Lower leg skin (tissue), 4 donors: ENCODE measurements at regions not wholly inside any gene's neighbourhood (a gene's known extent, or its start where the extent isn't known, plus 50 kb on each side); places are given as distances from the start of the nearest gene placed in this dataset.

Experiments
- DNase-seq, 2 donors: peaks; one replicate each; pipeline ENCODE4 v3.0.0-alpha.2; 2019; ENCODE audit warnings: low spot score in 2 of 2
- H3K4me3 ChIP-seq: fragments of 200-600 bp; sonication (generic); 2 replicates; pipeline ENCODE4 v1.5.1; 2017; ENCODE audit warnings: mild to moderate bottlenecking, low read depth; ENCODE audit not compliant: poor library complexity, severe bottlenecking
- POLR2A ChIP-seq, 2 donors: fragments of 450-650 bp; IDR thresholded peaks; one replicate each; pipeline ENCODE4 v1.6.1; 2016 to 2017; ENCODE audit warnings: antibody characterized with exemption in 2 of 2, mild to moderate bottlenecking in 1 of 2, moderate library complexity in 1 of 2
- WGBS, 2 donors: methylation state at CpG; one replicate each; pipeline ENCODE4 v1.1.5; 2018; 5-methylcytosine and 5-hydroxymethylcytosine counted together
- intact Hi-C: fragments of 100-400 bp; cut with DNase I; formaldehyde crosslinking; loops from one replicate; pipeline ENCODE4 v1.15.0; 2023; ENCODE audit warnings: low total_unique reads
- TF ChIP-seq, protein P1 (sequence below), 3 donors: fragments of 450-650 bp; IDR thresholded peaks; one replicate each; pipeline ENCODE4 v1.5.1; 2016; ENCODE audit warnings: antibody characterized with exemption in 3 of 3, mild to moderate bottlenecking in 3 of 3, moderate library complexity in 2 of 3

DNA sequence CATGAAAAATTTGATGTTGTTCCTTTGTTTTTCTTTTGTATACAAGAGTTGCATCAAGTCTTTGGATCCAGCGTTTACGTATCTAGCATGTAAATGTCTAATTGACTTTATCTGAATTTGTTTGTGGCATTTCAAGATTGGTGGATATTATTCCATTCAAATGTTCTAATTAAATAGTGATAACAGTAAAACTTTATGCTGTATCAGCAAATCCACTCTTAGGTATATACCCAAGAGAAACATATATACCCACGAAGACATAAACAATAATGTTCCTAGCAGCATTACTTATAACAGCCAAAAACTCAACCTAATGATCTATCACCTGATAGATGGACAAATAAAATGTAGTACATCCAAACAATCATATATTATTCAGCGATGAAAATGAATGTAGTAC, 579.4 kb upstream of the LRATD1 start:
- DNase-seq, result no peak
- no peak for TF ChIP-seq POLR2A (IDR thresholded peaks at IDR 0.05)
- TF ChIP-seq, protein P1, sequence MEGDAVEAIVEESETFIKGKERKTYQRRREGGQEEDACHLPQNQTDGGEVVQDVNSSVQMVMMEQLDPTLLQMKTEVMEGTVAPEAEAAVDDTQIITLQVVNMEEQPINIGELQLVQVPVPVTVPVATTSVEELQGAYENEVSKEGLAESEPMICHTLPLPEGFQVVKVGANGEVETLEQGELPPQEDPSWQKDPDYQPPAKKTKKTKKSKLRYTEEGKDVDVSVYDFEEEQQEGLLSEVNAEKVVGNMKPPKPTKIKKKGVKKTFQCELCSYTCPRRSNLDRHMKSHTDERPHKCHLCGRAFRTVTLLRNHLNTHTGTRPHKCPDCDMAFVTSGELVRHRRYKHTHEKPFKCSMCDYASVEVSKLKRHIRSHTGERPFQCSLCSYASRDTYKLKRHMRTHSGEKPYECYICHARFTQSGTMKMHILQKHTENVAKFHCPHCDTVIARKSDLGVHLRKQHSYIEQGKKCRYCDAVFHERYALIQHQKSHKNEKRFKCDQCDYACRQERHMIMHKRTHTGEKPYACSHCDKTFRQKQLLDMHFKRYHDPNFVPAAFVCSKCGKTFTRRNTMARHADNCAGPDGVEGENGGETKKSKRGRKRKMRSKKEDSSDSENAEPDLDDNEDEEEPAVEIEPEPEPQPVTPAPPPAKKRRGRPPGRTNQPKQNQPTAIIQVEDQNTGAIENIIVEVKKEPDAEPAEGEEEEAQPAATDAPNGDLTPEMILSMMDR (IDR thresholded peaks at IDR 0.05), result no peak
- intact Hi-C loops, result no loop called here
- 89 to 92% methylated on average over 4 of the region's 4 CpGs for WGBS, 2 donors
- no peak overlapping the region for H3K4me3 ChIP-seq

DNA sequence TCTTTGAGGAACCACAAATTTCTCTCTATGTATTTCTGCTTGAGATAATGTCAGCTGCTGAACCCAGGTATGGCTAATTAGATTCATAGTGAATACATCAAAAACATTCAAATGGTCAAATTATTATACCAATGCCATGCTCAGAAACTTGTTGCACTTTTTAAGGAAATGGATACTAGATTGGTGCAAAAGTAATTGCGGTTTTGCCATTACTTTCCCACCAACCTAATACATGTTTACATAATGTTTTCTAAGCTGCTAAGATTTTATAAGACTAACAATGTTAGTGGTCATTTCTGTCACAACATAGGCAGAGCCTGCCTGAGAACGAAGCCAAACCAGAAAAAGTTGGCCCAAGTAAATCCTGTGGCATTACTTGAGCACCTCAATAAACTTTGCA, 568.2 kb upstream of the LRATD1 start:
- no peak for TF ChIP-seq POLR2A (IDR thresholded peaks at IDR 0.05)
- TF ChIP-seq, protein P1 (IDR thresholded peaks at IDR 0.05), result no peak
- no peak overlapping the region for H3K4me3 ChIP-seq
- intact Hi-C loops, result no loop called here
- DNase-seq, result no peak
- 68 to 73% methylated on average over 2 of the region's 2 CpGs for WGBS, 2 donors

DNA sequence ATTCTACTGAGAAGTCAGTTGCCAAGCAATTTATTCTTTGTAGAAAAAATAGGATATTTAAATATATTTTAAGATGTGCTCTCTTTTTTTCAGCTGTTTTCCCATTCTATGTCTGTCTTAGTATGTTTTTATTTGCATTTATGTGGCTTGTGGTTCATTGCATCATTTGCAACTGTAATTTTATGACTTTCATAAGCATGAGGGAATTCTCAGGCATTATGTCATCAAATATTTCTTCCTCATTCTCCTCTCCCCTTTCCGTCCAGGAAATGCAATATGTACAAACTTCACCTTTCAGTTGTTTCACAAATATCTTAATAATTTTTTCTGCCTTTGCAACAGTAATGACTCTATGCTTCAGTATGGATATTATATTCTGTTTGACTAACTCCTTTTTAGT, 560.2 kb upstream of the LRATD1 start:
- intact Hi-C loops, result no loop called here
- H3K4me3 ChIP-seq, result no peak overlapping the region
- 0 to 61% methylated on average over 1 of the region's 1 CpG for WGBS, 2 donors
- TF ChIP-seq, protein P1 (IDR thresholded peaks at IDR 0.05), result no peak
- no peak for TF ChIP-seq POLR2A (IDR thresholded peaks at IDR 0.05)
- DNase-seq, result no peak

DNA sequence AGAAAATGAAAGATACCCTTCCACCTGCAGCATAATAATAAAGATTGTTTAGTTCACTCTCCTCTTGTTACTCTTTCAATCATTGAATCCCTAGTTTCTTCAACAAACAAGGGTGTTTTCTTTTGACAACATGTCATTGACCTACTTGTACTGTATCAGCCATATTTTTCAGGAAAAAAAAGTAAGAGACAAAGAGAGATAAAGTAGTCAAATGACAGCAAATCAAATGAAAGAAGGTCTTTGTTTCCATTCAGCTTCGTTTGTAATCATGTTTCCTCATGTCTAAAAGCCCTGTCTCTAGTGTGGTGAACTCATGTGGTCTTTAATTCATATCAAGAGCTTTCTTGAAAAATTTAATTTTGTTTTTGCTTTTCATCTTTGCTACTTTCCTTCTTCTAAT, 557.8 kb upstream of the LRATD1 start:
- intact Hi-C loops, result no loop called here
- DNase-seq, result no peak
- no peak overlapping the region for H3K4me3 ChIP-seq
- TF ChIP-seq, protein P1 (IDR thresholded peaks at IDR 0.05), result no peak
- TF ChIP-seq POLR2A (IDR thresholded peaks at IDR 0.05), result no peak
- 22 to 26% methylated on average over 1 of the region's 1 CpG for WGBS, 2 donors

DNA sequence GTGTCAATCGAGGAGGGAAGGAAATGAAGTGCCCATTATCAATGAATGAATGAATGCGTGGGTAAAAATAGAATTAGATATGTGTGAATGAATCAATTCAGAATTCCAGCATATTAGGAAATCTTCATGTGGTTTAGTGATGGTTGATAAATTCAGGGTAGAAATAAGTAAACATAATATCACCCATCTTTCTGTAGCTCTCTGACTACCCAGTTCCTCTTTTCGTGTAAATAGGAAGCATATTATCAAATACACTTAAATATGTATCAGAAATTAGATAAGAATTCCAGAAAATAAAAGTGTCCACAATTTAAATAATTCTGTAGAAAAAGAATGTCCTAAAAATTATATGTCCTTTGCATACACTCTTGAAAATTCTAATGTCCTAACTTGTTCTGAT, 552.9 kb upstream of the LRATD1 start:
- TF ChIP-seq, protein P1 (IDR thresholded peaks at IDR 0.05), result no peak
- no peak for TF ChIP-seq POLR2A (IDR thresholded peaks at IDR 0.05)
- intact Hi-C loops, result no loop called here
- 78 to 80% methylated on average over 3 of the region's 3 CpGs for WGBS, 2 donors
- no peak for DNase-seq
- no peak overlapping the region for H3K4me3 ChIP-seq

DNA sequence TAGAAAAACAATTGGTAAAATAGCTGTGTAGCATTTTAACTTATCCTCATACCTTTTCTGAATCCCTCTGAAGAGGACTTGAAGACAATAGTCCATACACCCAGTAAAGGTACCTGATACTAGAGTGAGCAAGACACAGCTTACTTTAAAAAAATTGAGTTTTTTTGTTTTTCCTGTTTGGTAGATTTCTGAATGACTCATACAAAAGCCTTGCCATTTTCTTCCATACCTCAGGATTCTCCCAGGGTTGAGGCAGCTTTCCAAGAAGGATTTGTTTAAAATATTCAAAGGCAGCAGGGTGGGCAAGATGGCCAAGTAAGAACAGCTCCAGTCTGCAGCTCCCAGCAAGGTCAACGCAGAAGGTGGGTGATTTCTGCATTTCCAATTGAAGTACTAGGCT, 551.0 kb upstream of the LRATD1 start:
- no peak for DNase-seq
- TF ChIP-seq, protein P1 (IDR thresholded peaks at IDR 0.05), result no peak
- no peak for TF ChIP-seq POLR2A (IDR thresholded peaks at IDR 0.05)
- WGBS, 2 donors, result 88 to 90% methylated on average over 1 of the region's 1 CpG
- intact Hi-C loops, result no loop called here
- H3K4me3 ChIP-seq, result no peak overlapping the region
